Nucleus accumbens (tissue), 56 donors: ENCODE measurements at regions not wholly inside any gene's neighbourhood (a gene's known extent, or its start where the extent isn't known, plus 50 kb on each side); places are given as distances from the start of the nearest gene placed in this dataset.

Experiments used
- DNase-seq, 56 donors: peaks; one replicate each; lab custom pipeline; 2025; lab: John Stamatoyannopoulos, UW

DNA sequence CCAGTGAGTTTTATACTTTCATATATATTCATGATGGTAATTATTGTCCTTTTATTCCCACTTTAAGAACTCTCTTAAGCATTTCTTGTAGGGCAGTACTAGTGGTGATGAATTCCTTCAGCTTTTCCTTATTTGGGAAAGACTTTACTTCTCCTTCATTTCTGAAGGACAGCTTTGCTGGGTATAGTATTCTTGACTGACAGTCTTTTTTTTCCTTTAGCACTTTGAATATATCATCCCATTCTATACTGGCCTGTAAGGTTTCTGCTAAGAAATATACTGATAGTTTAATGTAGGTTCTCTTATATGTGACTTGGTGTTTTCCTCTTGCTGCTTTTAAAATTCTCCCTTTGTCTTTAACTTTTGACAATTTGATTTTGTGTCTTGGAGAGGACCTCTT is 109.0 kb upstream of the FSTL4 start:
- DNase-seq: no peak

GRCh38 chr5:133718457-133718856 is 106.1 kb upstream of the FSTL4 start:
- DNase-seq: no peak

- no peak for DNase-seq
Measured at GRCh38 chr5:133716532-133717183, 104.3 kb upstream of the FSTL4 start.

DNA sequence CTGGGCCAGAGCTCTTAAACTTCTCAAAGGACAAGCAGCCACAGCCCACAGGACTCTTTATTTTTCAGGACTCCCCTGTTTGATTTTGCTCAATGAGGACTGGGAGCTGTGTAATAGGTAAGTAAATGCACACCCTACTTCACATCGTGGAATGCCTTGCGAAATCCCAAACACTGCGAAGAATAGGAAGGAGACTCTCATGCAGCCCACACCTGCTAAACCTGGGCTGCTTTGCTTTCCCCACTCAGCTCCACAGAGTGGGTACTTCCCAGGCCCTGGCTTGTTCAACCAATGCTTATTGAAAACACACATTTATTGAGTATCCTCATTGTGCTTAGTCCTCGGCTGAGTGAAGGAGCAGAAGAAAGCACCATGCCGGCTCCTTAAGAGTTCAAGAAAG is 103.3 kb upstream of the FSTL4 start:
- no peak for DNase-seq

DNA sequence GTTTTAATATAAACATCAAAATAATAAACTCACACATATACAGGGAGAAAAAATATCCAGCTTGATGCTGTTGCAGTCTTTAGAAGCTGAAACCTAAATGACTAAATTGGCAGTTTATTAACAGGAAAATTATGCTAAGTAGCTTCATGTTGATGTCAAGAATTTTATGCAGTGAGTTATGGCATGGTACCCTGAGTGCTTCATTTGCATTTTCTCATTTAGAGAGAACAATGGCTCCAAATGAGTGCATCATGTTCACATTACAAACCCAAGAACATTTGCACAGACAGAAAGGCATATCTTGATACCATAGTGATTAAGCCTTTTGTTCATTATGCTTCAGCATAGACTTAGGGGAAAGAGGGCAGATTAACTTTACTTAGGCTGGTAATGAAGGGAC is 102.9 kb upstream of the FSTL4 start:
- no peak for DNase-seq

- peak in 4 of 56 donors; percentile 7 to 28 (median 12) for DNase-seq
Measured at GRCh38 chr5:133714161-133714915, 102.0 kb upstream of the FSTL4 start.

GRCh38 chr5:133713751-133714150 is 101.4 kb upstream of the FSTL4 start:
- no peak for DNase-seq

DNA sequence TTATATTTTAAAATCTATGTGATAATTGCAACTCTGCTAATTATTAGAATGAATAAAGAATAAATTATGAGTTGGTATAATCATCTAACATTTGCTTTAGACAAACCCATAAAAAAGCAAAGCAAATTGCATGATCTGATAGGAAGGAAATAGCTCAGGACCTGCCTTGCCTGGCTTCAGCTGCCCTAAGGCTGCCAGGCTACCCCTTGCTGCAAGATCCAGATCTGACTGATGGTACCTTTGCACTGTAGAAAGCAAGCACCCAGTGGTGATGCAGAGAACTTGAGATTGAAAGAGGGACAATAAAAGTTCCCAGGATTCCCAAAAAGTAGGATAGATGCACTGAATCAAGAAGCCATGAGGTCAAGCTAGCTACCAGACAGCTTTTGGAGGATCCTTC is 100.9 kb upstream of the FSTL4 start:
- no peak for DNase-seq

- no peak for DNase-seq
Measured at GRCh38 chr5:133712562-133712961, 100.2 kb upstream of the FSTL4 start.

DNA sequence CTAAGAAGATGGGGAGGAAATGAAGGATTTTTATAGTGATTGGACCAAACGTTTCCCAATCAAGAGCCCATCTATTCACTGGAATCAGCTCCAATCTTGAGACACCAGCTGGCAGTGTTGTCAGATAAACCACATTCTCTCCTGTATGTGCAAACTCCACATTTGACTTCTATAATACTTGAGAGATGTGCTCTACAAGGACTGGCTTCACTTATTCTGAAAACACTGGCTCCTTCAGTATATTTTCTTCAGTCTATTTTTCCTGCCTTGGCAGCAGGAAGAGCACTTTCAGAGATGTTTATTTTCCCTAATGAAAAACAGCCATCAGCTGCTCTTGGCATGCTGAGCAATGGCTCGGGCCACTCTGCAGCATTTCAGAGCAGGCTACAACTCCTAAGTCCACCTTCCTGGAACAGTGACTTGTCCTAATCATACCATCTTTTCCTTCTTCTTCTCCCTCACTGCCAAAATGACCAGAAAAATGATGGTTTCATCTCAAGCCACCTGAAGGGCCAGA is 96.9 kb upstream of the FSTL4 start:
- peak in 3 of 56 donors; percentile 5 to 46 (median 40) for DNase-seq

DNA sequence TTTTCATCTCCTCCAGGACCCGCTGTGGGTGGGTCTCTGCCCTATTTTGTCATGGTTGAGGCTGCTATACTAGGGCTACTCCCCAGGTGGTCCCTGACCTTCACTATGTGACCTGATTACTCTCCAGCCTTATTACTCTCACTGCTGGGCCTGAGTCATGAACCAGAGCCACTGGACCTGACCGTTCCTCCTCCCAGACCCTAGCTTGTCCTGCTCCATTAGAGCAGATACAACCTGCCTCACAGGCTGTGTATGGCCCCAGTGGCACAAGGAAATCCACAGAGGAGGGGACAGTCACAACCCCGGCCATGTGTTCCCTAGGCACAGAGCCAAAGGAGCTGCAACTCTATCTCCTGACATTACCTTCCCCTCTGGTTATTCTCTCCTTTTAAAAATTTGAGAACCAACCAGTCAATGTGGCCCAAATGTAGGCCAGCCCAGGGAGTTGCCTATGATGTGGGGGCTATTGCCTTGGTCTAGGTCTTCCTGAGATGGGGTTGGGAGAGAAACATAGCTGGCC is 96.0 kb upstream of the FSTL4 start:
- no peak for DNase-seq

DNA sequence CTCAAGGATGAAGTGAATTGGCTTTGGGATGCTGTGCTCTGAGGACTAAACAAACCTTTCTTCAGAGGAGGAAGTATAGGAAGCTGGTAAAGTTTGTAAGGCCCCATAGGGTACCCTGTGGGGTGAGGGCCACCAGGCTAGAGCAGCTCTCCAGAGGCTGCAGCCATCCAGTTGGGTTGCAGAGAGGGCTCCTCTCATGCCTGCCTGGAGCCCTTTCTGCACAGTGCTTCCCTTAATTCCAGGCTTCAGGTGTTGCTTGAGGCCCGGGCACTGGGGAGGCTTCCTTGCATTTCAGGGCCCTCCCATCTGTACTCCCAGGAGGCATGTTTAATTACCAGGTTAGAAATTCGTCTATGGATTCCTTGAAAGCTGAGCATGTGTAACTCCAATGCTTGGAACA is 95.3 kb upstream of the FSTL4 start:
- DNase-seq: no peak

GRCh38 chr5:133706506-133707430 is 94.4 kb upstream of the FSTL4 start:
- no peak for DNase-seq

DNA sequence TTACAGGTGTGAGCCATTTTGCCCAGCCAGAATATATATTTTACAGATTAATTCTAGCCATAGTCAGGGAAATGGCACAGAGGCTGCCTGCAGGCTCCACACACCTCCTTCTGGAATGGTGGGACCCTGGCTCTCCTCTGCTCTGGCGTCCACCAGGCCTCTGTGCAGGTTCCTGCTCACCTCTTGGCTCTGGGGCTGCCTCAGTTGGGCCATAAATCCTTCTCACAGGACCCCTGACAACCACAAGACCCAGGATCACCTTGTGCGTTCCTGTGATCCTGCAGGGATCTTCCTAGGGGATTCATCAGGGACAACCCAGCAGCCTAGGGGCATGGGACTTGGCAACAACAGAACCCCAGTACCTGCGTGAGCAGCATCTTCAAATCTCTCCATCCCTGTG is 93.0 kb upstream of the FSTL4 start:
- DNase-seq: no peak

GRCh38 chr5:133704411-133704810 is 92.1 kb upstream of the FSTL4 start:
- no peak for DNase-seq

- no peak for DNase-seq
Measured at GRCh38 chr5:133703935-133704334, 91.6 kb upstream of the FSTL4 start.

- DNase-seq: no peak
Measured at GRCh38 chr5:133702791-133703770, 90.7 kb upstream of the FSTL4 start.

- DNase-seq: no peak
Measured at GRCh38 chr5:133701871-133702270, 89.5 kb upstream of the FSTL4 start.

- no peak for DNase-seq
Measured at GRCh38 chr5:133700251-133700650, 87.9 kb upstream of the FSTL4 start.
